GM21528 (cell line): ENCODE measurements at regions not wholly inside any gene's neighbourhood (a gene's known extent, or its start where the extent isn't known, plus 50 kb on each side); places are given as distances from the start of the nearest gene placed in this dataset.

ENCODE experiments used
- ATAC-seq: cut with Tn5 transposase; IDR thresholded peaks from one replicate; pipeline ENCODE4 v1.9.1; 2021; ENCODE audit warnings: mild to moderate bottlenecking, moderate library complexity; ENCODE audit not compliant: unreplicated experiment, low FRiP score

GRCh38 chr2:18105929-18106328, 227.5 kb downstream of the KCNS3 start:
- ATAC-seq = no peak

- ATAC-seq = no peak
Measured at GRCh38 chr2:18104595-18105224, 226.2 kb downstream of the KCNS3 start.

- ATAC-seq = no peak
Measured at GRCh38 chr2:18096836-18097405, 218.5 kb downstream of the KCNS3 start.

- no peak for ATAC-seq
Measured at GRCh38 chr2:18094277-18094676, 215.8 kb downstream of the KCNS3 start.

GRCh38 chr2:18093196-18093595, 214.7 kb downstream of the KCNS3 start:
- no peak for ATAC-seq

- ATAC-seq = no peak
Measured at GRCh38 chr2:18092760-18093159, 214.3 kb downstream of the KCNS3 start.

- ATAC-seq = no peak
Measured at GRCh38 chr2:18085593-18085992, 207.1 kb downstream of the KCNS3 start.

- no peak for ATAC-seq
Measured at GRCh38 chr2:18084376-18084775, 205.9 kb downstream of the KCNS3 start.

GRCh38 chr2:18083806-18084205, 205.3 kb downstream of the KCNS3 start:
- no peak for ATAC-seq

GRCh38 chr2:18078216-18078615, 199.7 kb downstream of the KCNS3 start:
- ATAC-seq = no peak

- no peak for ATAC-seq
Measured at GRCh38 chr2:18077704-18078103, 199.2 kb downstream of the KCNS3 start.

- no peak for ATAC-seq
Measured at GRCh38 chr2:18077231-18077630, 198.8 kb downstream of the KCNS3 start.

GRCh38 chr2:18074476-18074875, 196.0 kb downstream of the KCNS3 start:
- no peak for ATAC-seq

GRCh38 chr2:18073601-18074000, 195.1 kb downstream of the KCNS3 start:
- ATAC-seq = no peak

GRCh38 chr2:18067588-18068384, 189.3 kb downstream of the KCNS3 start:
- no peak for ATAC-seq

- ATAC-seq = no peak
Measured at GRCh38 chr2:18066894-18067293, 188.4 kb downstream of the KCNS3 start.

- no peak for ATAC-seq
Measured at GRCh38 chr2:18066066-18066465, 187.6 kb downstream of the KCNS3 start.

- no peak for ATAC-seq
Measured at GRCh38 chr2:18065249-18065648, 186.8 kb downstream of the KCNS3 start.

- no peak for ATAC-seq
Measured at GRCh38 chr2:18063826-18064470, 185.5 kb downstream of the KCNS3 start.

- ATAC-seq = no peak
Measured at GRCh38 chr2:18062892-18063291, 184.4 kb downstream of the KCNS3 start.

GRCh38 chr2:18061717-18062116, 183.2 kb downstream of the KCNS3 start:
- ATAC-seq = no peak
